ENCODE measurements at regions not wholly inside any gene's neighbourhood (a gene's known extent, or its start where the extent isn't known, plus 50 kb on each side); places are given as distances from the start of the nearest gene placed in this dataset.

DNA sequence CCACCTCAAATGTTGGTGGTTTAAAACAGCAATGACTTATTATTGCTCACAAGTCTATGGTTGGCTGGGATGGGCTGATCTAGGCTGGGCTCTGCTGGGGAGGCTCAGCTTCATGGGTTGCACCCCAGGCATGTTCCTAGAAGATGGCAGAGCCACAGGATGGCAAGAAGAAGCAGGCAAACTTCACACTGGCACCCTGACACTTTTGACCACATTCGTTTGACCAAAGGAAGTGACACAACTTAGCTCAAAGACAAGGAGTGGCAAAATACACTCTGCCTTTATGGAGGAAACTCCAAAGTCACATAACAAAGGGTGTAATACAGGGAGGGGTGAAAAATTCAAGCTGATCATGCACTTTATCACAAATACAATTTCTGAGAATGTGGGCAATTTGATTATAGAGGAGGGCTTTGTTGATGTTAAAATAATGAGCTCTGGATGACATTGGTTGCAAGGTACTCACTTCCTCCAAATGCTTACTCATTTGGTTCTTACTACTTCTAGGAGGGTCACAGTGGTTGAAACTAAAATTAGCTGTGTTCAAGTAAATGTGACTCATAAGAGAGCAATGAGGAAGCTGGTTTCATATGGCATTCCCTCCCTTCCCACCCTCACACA is 249.2 kb upstream of the RPS6KA3 start:
- DNase-seq: no peak

DNA sequence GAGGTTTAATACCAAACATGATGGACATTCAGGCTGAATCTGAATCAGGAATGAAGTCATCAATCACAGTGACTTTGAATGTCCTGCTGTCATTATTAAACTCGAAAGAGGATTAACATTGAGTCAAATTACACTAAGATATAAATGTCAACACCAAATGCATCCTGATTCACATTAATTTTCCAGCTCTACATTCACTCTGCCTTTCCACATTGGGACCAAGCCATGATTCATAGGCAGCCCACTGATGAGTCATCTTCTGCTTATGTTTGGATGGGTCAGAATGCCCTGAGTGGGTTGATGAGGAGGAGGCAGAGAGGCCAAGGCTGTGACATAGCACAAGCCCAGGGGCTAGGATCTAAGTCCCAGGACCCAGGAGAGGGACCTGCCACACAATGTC is 247.6 kb upstream of the RPS6KA3 start:
- DNase-seq: no peak

DNA sequence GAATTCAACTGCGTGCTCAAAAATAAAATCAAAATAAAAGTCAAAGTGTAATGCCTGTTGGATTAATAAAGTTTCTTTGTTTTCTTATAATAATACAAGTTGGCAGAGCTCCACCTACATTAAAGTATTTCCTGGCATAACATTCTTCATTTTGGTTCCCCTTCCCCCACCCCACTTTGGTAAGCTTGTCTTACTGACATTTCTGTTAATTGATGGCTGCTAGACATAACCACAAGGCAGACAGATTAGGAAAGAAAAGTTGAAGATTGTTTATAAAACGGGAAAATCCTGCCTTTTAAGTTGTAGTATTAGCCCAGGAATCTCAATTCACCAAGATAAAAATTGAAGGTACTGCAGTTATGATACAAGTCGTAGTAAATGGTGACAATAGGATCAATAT is 246.5 kb upstream of the RPS6KA3 start:
- DNase-seq: no peak

DNA sequence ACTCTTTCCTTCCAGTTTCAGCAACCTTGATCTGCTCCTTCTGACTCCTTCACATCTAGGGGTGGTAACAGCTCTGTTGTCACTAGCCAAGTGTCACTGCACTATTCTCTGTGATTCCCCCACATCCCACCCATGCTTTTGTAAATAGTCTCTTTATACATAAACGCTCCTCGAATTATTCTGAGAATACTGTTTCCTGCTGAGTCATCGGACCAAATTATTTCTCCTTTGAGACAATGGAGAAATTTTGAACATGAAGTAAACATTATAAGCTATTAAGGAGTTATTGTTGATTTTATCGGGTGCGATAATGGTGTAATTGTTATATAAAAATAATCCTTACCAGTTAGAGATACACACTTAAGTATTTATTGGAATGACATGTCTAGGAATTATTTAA is 245.1 kb upstream of the RPS6KA3 start:
- no peak for DNase-seq

DNA sequence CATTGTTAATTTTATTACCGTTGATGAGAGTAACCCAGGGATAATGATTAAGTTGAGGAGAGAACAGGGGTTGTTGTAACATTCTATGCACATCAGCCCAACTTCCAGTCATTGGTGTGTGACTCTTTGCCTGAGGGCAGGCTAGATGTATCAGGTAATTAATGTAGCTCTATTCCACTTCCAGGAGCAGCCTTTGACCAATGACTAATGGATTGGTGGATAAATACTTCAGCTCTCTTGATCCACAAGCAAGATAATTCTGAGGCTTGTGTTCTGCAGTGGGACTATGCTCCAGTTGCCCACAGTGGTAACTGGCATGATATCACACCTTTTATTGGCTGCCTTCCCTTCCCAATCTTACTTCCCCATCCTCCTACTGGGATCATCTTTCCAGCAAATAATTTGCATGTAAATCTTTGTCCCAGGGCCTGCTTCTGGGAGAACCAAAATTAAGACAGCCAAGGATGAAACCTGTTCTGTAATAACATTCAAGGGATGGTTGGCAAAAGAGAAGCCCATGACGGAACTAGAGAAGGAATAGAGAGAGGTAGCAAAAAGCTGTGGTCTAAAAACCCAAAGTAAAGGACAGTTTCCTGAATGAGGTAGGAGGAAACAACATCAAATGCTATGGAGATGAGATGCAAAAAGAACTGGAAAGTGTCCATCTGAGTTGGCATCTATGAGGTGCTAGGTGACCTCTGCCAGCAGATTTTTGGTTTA is 241.4 kb upstream of the RPS6KA3 start:
- DNase-seq: no peak

DNA sequence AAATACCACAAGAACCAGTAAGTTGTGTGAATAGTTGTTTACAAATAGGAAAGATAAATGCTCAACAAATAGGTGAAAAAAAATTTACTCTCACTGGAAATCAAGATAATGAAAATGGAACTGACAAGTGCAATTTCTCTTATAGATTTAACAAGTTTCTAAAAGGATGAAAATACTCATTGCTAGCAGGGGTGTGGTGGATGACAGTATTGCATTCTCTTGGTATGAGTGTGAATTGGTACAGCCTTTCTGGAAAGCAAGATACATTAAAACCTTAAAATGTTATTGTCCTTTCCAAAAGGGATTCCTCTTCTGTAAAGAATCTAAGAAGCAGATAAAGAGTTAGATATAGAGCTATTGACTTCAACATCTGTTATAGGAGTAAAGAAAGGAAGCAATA is 240.0 kb upstream of the RPS6KA3 start:
- no peak for DNase-seq

DNA sequence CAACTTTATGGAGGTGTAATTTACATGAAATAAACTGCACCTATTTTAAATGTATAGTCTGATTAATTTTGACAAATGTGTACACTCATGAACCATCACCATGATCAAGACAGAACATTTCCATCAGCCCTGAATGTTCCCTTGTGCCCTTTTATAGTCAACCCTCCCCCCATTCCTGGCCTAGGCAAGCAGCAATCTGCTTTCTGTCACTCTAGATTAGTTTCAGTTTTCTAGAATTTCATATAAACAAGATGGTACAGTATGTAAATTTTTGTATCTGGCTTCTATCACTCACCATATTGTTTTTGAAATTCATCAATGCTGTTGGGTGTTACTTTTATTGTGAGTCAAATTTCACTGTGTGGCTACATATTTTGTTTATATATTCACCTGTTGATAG is 234.2 kb upstream of the RPS6KA3 start:
- no peak for DNase-seq

DNA sequence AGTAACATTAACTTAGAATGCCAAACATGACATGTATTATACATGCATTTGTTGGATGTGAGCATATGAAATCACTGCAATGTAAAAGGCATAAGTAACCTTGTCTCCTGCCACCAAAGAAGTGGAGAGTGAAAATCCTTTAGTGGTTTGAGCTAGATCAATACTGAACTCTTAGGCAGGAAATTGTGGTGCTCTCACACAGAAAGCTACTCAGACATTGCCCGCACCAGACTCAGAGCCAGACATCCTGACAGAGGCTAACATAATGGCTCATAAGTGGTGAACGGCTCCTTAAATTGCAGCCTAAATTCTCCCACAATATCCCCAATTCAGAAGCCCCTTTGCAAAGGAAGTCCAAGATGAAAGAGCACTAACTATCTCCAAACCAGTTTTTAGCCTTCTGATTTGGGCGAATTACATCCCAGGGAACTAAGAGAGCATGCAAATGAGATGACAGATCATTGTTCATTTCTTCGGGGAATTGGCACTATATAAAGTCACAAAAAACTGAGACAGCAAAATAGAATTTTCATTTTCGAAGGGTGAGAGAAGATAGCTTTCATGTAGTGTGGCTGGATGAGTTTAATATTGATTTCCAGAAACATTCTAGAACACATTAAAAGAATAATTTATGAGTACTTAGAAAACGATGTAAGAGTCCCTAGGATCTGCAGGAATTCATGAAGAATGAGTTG is 233.6 kb upstream of the RPS6KA3 start:
- DNase-seq: peak; percentile 15

DNA sequence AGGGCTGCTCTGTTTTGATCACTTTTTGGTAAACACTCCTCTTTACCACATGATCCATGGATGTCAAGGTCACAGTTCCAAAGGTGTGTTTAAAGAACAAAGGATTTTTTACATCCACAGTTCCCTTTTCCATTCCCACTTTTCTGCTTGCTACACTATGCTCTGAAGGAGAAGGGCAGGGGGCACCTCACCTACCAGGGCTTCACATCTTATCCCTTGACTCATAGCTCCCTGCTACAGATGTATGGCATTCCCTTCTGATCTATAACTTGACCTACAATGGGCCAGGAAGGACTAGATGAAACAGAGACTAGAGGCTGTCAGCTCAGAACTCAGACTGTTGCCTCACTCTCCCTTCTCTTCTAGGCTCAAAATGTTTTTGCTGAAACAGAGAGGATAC is 233.1 kb upstream of the RPS6KA3 start:
- no peak for DNase-seq

DNA sequence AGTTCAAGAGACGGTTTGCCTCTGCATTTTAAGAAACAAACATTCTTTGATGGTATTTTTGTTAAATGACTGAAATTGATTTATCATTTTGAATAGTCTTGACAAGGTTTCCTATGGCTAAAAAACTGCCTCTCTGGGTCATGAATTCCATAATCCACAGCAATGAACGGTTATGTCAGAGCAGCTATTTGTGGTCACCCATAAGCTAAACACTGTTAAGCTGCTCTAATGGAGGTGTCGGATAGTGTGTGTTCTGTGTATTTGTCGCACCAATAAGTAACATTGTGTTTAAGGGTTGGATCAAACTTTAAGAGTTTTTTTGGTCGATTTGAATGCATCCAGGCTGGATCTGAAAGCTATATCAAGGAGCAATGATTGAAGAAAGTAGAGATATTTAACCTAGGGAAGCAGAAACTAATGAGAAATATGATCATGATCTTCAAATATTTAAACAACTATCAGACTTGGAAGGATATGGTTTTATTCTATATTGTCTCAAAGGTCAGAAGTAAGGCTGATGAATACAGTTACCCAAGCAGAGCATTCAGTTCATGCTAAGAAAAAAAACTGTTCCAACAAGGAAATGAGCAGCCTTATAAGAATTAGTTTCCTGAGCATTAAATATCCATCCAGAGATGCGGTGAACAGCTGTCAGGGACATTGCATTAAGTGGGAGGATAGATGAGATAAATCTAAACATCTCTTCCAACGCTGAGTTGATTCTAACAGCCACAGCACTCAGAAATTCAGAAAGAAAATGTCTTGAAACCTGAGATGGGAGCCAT is 232.3 kb upstream of the RPS6KA3 start:
- no peak for DNase-seq

DNA sequence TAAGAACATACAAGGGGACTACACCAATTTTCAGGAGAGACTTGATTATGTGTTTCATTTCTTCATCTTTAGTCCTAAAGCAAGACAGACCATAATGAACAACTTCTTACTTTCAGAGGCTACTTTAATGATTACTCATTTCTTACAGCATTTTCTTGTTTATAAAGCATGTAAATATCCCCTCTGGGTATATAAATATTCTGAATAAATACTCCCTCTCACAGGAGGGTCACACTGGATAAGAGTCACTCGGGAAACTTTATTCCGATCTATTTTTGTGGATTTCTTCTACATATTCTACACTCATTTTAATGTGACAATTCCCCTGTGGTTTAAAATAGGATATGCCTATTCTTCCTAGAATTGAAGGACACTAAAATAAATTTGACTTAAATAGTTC is 228.9 kb upstream of the RPS6KA3 start:
- DNase-seq: no peak

DNA sequence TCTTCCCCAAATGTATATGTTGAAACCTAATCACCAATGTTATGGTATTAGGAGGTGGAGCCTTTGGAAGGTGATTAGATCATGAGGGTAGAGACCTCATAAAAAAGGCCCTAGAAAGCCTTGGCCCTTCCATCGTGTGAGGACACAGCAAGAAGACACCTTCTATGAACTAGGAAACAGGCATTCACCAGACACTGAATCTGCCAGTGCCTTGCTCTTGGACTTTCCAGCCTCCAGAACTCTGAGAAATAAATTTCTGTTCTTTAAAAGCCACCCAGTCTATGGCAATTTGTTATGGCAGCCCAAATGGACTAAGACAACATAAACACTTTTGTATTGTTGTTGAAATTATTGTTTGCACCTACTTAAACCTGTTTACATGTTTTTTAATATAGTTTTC is 221.8 kb upstream of the RPS6KA3 start:
- no peak for DNase-seq

DNA sequence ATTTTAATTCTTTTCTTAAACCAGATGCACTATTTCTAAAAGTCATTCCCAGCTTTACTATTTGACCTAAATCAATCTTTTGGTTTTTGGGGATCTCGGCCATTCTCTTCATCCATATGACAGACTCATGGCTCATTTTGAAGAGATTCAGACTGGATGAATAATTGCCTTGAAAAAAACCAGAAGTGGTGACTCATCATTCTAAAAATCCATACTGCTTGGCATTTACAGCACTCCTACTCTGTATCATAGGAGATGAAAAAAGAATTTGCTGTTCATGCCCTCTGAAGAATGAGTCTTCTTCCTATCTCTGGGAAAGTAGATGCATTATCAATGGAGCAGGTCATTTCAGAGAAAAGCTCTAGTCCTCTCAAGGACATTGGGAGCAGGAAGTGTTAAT is 220.5 kb upstream of the RPS6KA3 start:
- no peak for DNase-seq

DNA sequence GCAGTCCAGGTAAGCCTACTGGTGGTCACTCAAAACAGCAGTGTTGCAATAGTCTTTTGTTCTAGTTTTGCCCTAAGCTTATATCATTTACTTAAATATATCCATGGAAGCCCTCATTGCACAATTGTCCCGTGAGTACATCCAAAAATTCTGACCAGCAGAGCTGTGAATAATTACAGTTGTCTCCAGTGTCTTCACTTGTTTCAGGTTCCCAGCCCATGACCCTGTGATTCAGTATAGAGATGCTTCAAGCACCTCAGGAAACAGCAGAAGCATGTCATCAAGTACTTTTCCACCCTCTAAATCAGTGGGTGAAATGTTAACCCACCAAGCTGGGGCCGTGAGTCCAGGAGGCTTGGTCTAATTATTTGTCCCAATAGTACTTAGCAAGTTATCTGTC is 214.9 kb upstream of the RPS6KA3 start:
- DNase-seq: no peak

DNA sequence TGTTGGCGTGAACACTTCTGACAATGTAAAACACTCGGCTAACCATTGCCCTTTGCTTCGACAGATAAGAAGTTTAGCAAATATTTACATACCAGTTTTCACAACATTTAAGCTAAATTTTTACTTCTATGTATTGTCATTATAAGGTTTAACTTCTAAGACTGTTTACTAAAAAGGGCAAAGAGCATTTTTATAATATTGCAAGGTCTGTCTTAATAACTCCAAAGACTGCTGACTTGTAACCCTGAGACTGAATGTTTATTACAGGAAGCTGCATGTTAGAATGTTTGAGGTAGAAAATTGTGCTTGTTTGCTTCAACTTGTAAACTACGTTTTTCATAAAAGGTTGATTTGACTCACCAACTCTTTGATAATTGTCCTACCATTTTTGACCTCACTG is 213.2 kb upstream of the RPS6KA3 start:
- no peak for DNase-seq

DNA sequence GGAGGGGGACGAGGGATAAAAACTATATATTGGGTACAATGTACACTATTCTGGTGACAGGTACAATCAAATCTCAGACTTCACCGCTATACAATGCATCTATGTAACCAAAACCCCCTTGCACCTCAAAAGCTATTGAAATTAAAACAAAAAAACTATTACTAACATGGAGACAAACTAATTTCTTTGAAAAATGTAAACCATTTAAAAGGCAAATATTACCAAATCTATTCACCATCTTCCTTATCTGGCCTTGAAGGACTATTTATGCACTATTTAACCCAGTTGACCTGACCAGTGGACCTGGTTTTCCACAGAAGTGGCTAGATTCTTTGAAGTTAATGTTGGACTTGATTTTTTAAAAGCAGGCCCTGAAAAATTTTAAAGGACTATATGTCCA is 212.3 kb upstream of the RPS6KA3 start:
- DNase-seq: no peak

DNA sequence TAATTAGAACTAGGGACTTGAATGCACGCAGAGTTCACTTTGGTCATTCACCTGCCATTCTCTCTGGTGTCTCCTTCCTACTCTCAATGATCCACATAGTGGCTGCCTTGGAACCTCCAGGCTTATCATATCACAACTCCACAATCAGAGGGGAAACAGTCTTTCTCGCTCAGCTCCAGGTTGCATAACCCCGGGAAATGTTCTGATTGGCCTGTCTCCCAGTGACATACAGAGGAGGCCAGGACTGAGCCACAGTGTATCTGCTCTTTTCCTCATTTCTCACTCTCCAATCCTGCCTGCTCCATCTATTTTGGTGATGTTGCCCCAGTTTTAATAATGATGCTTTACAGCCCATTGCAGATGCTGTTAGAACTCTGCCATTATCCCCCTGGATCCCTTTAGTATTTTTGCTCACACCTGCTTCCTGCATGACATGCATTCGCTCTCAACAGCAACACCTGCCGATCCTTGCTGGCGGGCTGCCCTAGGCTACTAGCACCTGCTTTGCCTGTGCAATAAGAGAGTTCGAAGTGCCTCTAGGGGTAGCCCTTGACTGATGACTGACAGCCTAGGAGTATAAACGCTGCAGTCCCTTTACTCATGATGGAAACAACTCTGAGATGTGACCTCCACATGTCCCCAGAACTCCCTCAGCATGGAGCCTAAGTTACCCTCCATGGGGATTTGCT is 211.3 kb upstream of the RPS6KA3 start:
- DNase-seq: no peak

DNA sequence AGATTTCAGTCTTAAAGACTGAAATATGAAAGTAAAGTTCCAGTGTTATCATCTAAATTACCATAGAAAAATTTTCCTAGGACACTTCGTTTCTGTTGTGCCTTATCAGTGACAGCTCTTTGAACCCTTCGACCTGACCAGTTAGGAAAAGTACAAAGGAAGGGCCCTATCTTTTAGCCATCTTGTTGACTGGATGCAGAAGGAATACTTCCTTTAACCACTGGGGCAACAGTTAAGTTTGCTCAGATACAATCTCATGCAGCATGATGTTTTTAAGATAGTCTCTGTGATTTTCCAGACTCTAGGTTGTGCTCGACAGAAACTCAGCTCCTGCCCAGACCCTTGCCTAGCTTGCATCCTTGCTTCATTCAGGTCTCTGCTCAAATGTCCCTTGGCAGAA is 210.5 kb upstream of the RPS6KA3 start:
- DNase-seq: no peak

DNA sequence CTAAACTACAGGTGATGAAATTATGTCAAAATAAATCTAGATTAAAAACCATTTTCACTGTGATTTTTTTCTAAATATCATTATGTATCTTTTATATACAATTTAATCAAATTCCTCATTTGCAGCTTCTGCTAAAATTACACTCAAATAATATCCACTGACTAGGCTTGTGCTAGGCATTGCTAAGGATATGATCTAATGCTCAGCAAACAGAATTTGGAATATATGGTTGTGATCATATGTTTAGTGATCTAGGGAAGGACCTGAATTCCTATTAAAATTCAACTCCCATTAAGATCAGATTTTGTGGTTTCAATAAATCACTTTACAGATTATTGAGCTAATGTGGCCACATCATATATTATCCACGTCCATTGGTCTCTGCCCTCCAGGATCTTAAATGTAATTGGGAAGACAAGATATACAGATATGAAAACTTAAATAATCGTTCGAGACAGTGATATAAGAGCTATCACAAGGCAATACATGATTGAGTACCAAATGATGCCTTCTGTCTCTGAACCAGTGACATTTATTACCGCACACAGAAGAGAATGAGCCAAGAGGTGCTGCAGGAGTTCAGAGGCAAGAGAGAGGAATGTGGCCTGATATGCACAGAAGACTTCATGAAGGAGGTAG is 206.0 kb upstream of the RPS6KA3 start:
- DNase-seq: no peak

DNA sequence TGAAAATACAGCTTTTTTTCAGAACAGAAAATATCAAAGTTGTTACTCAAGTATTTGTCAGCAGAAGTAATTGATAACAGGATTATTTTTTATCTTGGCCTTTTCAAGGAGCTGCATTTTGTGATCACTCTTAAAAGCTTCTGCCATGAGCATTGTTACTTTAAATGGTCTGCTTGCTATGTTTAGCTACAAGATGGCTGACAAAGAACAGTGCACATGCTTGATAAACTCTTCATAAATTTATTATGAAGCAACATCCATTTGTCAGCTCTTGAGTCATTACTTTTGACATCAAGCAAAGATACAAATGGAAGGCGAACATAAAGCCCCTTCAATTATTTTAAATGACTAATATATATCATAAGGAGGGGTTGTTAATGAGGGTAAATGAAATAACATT is 205.4 kb upstream of the RPS6KA3 start:
- no peak for DNase-seq

DNA sequence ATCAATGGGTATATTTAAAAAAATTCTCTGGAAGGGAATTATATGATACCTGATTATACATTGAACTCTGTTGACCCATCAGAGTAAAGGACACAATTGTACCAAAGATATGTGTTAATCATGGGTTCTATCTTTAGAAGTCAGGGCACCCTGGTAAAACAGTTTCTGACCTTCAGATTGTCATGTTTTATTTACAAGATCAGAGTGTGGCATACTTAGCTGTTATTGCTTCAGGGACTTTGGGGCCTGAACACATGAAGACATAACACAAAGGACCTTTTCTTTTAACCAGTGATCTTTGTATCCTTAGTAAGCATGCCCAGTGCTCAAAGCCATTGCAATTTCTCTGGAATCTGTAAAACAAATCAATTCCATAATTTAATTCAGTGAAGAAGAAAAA is 204.8 kb upstream of the RPS6KA3 start:
- DNase-seq: no peak

DNA sequence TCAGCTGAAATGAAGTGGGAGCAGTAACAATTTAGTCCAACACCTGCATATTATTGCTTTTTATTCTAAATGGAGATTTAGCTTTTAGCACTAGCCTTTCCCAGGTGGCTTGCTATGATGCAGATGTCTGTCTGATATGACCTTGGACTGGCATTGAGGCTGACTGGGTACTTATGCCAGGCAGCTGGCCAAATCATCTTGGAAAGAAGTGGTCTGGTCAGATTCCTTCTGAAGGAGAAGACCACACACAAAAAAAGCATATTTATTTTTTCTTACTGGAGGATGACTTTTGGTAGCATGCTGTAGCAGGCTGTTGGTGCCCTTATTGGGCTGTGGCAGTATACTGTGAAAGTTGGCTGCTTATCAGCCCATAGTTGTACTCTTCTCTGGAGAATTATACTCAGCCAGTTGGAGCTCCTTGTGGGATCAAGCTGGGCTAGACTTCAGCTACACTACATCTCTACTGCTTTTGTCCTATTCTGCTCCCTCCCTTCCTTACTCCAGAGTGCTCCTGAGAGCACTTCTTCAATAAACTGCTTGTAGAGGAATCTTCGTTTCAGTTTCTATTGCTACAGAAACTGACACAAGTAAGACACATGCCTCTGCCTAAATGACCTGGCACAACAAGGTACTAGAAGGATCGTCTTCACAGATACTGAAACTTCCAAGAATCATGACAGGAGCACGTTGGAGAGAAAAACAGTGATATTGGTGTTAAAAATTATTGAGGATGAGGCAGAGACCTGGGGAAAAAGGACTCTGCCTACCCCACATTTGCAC is 196.8 kb upstream of the RPS6KA3 start:
- DNase-seq: no peak
